GM12878 (cell line): ENCODE measurements at regions not wholly inside any gene's neighbourhood (a gene's known extent, or its start where the extent isn't known, plus 50 kb on each side); places are given as distances from the start of the nearest gene placed in this dataset.
A peak's percentile ranks its signal among the peaks of the same experiment; 100 is the strongest.
"Not testable (repeated sequence)": the region's sequence is repeated elsewhere in the genome, so short reads cannot be mapped to it uniquely, and the experiment has no call there.

Source experiments
- ATAC-seq: fragments of 200-7000 bp; cut with Tn5 transposase; 3 replicates; pipeline ENCODE4 v1.9.1; 2020; ENCODE audit warnings: mild to moderate bottlenecking, moderate library complexity
- BruUV-seq: library from RNA; stranded (reverse); fragments of 400-500 nt; replicated peaks from 2 replicates; lab custom pipeline; 2021; lab: Mats Ljungman, UMichigan
- CTCF ChIA-PET: fragments of 300-600 bp; sonication (Branson Sonifier 250); formaldehyde crosslinking; extraction: SDS; loops from one replicate; lab custom pipeline; 2021; ENCODE audit warnings: inconsistent platforms; lab: Yijun Ruan, JAX
- POLR2A ChIA-PET: fragments of 350-600 bp; formaldehyde crosslinking; extraction: SDS; loops from one replicate; lab custom pipeline; 2021; ENCODE audit warnings: inconsistent platforms; lab: Charles Lee
- RAD21 ChIA-PET: fragments of 300-600 bp; sonication (Branson Sonifier 250); formaldehyde crosslinking; loops from one replicate; lab custom pipeline; 2023; ENCODE audit warnings: antibody characterized with exemption; ENCODE audit not compliant: unreplicated experiment; lab: Charles Lee
- SMC1A ChIA-PET: fragments of 300-600 bp; sonication (Branson Sonifier 250); formaldehyde crosslinking; loops from one replicate; lab custom pipeline; 2023; ENCODE audit not compliant: unreplicated experiment, uncharacterized antibody; lab: Charles Lee
- DNase-seq: peaks from one replicate; pipeline ENCODE4 v3.0.0-alpha.2; 2011; ENCODE audit warnings: low read depth, low spot score
- FAIRE-seq: peaks from 3 replicates; lab custom pipeline; 2011; peaks lifted over from hg19 to GRCh38; lab: Jason Lieb, UNC
- H2AFZ ChIP-seq: 2 replicates; pipeline ENCODE4 v1.6.0; 2011; ENCODE audit warnings: low read depth, low read length, control low read depth; ENCODE audit not compliant: control insufficient read depth
- H3K27ac ChIP-seq: 2 replicates; pipeline ENCODE4 v1.5.1; 2011; ENCODE audit warnings: control low read depth; ENCODE audit not compliant: control insufficient read depth, insufficient read depth
- H3K27me3 ChIP-seq, 2 experiments: replicated peaks in 1 of 2; 2 replicates each; pipeline versions ENCODE4 v1.6.0 to v1.6.1; 2011; ENCODE audit warnings: low read length in 1 of 2; ENCODE audit not compliant: control insufficient read depth in 2 of 2, insufficient read depth in 2 of 2
- H3K36me3 ChIP-seq, 2 experiments: 2 replicates each; pipeline ENCODE4 v1.5.1; 2011; ENCODE audit warnings: low read length in 1 of 2; ENCODE audit not compliant: control insufficient read depth in 2 of 2, insufficient read depth in 2 of 2
- H3K4me1 ChIP-seq: 2 replicates; pipeline ENCODE4 v1.6.1; 2011; ENCODE audit warnings: mild to moderate bottlenecking, low read length, moderate library complexity, mixed read lengths; ENCODE audit not compliant: control insufficient read depth, insufficient read depth
- H3K4me2 ChIP-seq: 2 replicates; pipeline ENCODE4 v1.6.0; 2011; ENCODE audit warnings: control low read depth; ENCODE audit not compliant: control insufficient read depth, insufficient read depth
- H3K4me3 ChIP-seq: fragments of 200-600 bp; sonication (generic); 2 replicates; pipeline ENCODE4 v1.5.1; 2016
- H3K79me2 ChIP-seq: 2 replicates; pipeline ENCODE4 v1.6.0; 2011; ENCODE audit warnings: low read length; ENCODE audit not compliant: control insufficient read depth, insufficient read depth
- H3K9ac ChIP-seq: 2 replicates; pipeline ENCODE4 v1.8.0; 2011; ENCODE audit warnings: low read length, control low read depth, mixed read lengths; ENCODE audit not compliant: control insufficient read depth, insufficient read depth
- H3K9me3 ChIP-seq: replicated peaks from 3 replicates; pipeline ENCODE4 v1.5.1; 2011; ENCODE audit warnings: mild to moderate bottlenecking, low read length; ENCODE audit not compliant: control insufficient read depth, insufficient read depth
- H4K20me1 ChIP-seq: 2 replicates; pipeline ENCODE4 v1.6.0; 2011; ENCODE audit not compliant: control insufficient read depth, insufficient read depth
- CREM ChIP-seq: IDR thresholded peaks from 2 replicates; pipeline ENCODE4 v1.6.1; 2014; ENCODE audit warnings: antibody characterized with exemption, low read depth
- ETV6 ChIP-seq, 2 experiments: fragments of 450-650 bp in 1 of 2; IDR thresholded peaks in 1 of 2; conservative IDR thresholded peaks in 1 of 2; 2 replicates each; pipeline ENCODE4 v1.6.1; 2014; ENCODE audit warnings: antibody characterized with exemption in 1 of 2, borderline replicate concordance in 1 of 2, low read depth in 1 of 2, mild to moderate bottlenecking in 1 of 2, moderate library complexity in 1 of 2
- WGBS: methylation state at CpG from one replicate; pipeline ENCODE4 v1.1.6; 2016; ENCODE audit warnings: low lambda C conversion rate; ENCODE audit not compliant: insufficient replicate concordance, insufficient coverage; ENCODE audit errors: missing lambda C conversion rate; 5-methylcytosine and 5-hydroxymethylcytosine counted together
- in situ Hi-C: fragments of 300-500 bp; cut with MboI; formaldehyde crosslinking; loops from 9 replicates; pipeline ENCODE4 v1.14.3; 2018; ENCODE audit warnings: mixed read lengths
- intact Hi-C: fragments of 100-400 bp; cut with micrococcal nuclease; formaldehyde crosslinking; loops from one replicate; pipeline ENCODE4 v1.14.2; 2022; ENCODE audit not compliant: unreplicated experiment
- TF ChIP-seq, protein P1 (sequence below), 3 experiments: IDR thresholded peaks in 2 of 3; conservative IDR thresholded peaks in 1 of 3; 2 replicates each; pipeline ENCODE4 v1.5.1; 2011; ENCODE audit warnings: low read depth in 3 of 3, low read length in 3 of 3, mild to moderate bottlenecking in 3 of 3, control low read depth in 2 of 3, moderate library complexity in 2 of 3, inconsistent platforms in 1 of 3, mixed read lengths in 1 of 3; ENCODE audit not compliant: control insufficient read depth in 2 of 3, insufficient read depth in 1 of 3; ENCODE audit errors: extremely low read depth in 1 of 3

DNA sequence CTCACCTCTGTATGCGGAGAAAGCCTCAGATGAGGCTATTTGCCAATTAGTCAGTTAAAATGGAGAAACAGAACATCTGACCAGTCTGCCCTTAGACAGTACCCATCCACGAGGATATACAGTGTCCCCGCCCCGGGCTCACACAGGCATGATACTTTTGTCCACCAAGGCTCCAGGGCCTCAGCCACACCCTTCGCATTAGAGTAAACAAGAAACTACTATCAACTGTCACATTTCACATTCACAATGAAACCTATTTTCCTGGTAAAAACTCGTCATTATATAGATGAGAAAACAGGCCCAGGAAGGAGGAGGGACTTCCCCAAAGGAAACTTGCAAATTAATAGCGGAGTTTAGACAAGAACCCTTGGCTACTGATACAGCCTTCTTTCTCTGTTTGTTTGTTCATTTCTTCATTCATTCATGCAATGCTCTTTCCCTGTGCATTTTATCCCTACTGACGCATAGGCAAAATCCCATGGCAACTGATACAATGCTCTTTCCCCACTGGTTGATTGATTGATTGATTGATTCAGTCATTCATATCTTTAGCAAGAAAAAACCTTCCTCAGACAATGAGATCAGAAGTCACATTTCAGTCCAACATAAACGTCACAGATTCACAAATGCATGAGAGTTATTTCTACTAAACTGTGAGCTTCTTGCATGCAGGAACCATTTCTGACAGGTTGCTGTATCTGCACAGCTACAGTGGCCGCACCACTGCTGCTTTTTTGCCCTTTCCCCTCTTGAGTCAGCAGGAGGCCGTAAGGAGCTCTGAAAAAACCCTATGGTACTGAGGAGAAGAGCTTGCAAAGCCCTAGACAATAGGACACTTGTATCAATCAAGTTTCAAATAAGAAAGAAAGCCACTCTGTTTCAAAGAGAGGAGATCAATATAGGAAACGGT lies 777.1 kb downstream of the RNF144A start:
- H3K4me1 ChIP-seq, result 0 out of 2 replicates have a peak, but pooled peaks cover 4% of the 10 kb centered on the region
- BruUV-seq, result no TSS peak
- no peak overlapping the region for H2AFZ ChIP-seq
- CTCF ChIA-PET, result no interaction called here
- no peaks in the 10 kb centered on the region for H3K9me3 ChIP-seq
- no peak overlapping the region for H3K9ac ChIP-seq
- RAD21 ChIA-PET, result interaction anchor here (0.6 to 1.7 kb wide), 5 partner anchors 31 to 828 kb away, joined by 3 to 4 read pairs (median 3); no protein-coding TSS in a partner anchor
- H3K4me3 ChIP-seq, result no peak overlapping the region
- ATAC-seq (peak; percentile 72), DNase-seq (no peak), FAIRE-seq (no peak)
- no peaks in the 10 kb centered on the region for H3K36me3 ChIP-seq
- H3K79me2 ChIP-seq, result no peaks in the 10 kb centered on the region
- no peak overlapping the region for H3K4me2 ChIP-seq
- no peak for TF ChIP-seq CREM
- TF ChIP-seq, protein P1, sequence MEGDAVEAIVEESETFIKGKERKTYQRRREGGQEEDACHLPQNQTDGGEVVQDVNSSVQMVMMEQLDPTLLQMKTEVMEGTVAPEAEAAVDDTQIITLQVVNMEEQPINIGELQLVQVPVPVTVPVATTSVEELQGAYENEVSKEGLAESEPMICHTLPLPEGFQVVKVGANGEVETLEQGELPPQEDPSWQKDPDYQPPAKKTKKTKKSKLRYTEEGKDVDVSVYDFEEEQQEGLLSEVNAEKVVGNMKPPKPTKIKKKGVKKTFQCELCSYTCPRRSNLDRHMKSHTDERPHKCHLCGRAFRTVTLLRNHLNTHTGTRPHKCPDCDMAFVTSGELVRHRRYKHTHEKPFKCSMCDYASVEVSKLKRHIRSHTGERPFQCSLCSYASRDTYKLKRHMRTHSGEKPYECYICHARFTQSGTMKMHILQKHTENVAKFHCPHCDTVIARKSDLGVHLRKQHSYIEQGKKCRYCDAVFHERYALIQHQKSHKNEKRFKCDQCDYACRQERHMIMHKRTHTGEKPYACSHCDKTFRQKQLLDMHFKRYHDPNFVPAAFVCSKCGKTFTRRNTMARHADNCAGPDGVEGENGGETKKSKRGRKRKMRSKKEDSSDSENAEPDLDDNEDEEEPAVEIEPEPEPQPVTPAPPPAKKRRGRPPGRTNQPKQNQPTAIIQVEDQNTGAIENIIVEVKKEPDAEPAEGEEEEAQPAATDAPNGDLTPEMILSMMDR (IDR thresholded peaks at IDR 0.05 in 2 of 3, conservative IDR thresholded peaks at IDR 0.05 in 1 of 3; ENCODE audit: control insufficient read depth in 2 of 3, extremely low read depth in 1 of 3, insufficient read depth in 1 of 3, low read depth in 3 of 3, low read length in 3 of 3), result 0 out of 6 replicates have a peak, but pooled peaks of 1 of the 3 experiments have one; percentile 3
- TF ChIP-seq ETV6 (conservative IDR thresholded peaks at IDR 0.05 in 1 of 2, IDR thresholded peaks at IDR 0.05 in 1 of 2; ENCODE audit: borderline replicate concordance in 1 of 2, low read depth in 1 of 2), result 0 out of 4 replicates have a peak, but pooled peaks of 1 of the 2 experiments have one; percentile 49
- POLR2A ChIA-PET, result interaction anchor here (0.6 kb wide), 1 partner anchor 13 kb away, joined by 3 read pairs; no protein-coding TSS in a partner anchor
- no peaks in the 10 kb centered on the region for H4K20me1 ChIP-seq
- SMC1A ChIA-PET, result interaction anchor here (0.6 to 1.6 kb wide), 8 partner anchors 9 to 507 kb away, joined by 3 to 6 read pairs (median 4); no protein-coding TSS in a partner anchor
- intact Hi-C loops (no loop called here), in situ Hi-C loops (no loop called here)
- 8% methylated on average over 12 of the region's 12 CpGs for WGBS
- H3K27me3 ChIP-seq, result no peaks in the 10 kb centered on the region
- H3K27ac ChIP-seq, result no peak overlapping the region

DNA sequence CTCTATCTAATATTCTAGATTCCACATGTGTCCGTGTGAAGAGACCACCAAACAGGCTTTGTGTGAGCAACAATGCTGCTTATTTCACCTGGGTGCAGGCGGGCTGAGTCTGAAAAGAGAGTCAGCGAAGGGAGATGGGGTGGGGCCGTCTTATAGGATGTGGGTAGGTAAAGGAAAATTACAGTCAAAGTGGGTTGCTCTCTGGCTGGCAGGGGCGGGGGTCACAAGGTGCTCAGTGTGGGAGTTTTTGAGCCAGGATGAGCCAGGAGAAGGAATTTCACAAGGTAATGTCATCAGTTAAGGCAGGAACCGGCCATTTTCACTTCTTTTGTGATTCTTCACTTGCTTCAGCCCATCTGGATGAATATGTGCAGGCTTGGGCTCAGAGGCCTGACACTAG lies 779.3 kb downstream of the RNF144A start:
- SMC1A ChIA-PET, H2AFZ ChIP-seq, H3K4me2 ChIP-seq, RAD21 ChIA-PET, BruUV-seq, CTCF ChIA-PET, in situ Hi-C loops, H3K4me1 ChIP-seq, H3K4me3 ChIP-seq, intact Hi-C loops, H3K79me2 ChIP-seq, POLR2A ChIA-PET, H3K9me3 ChIP-seq, DNase-seq, H3K27ac ChIP-seq, H3K27me3 ChIP-seq, FAIRE-seq, H3K9ac ChIP-seq, H3K36me3 ChIP-seq, H4K20me1 ChIP-seq, ATAC-seq: not testable (repeated sequence)
- 26% methylated on average over 6 of the region's 6 CpGs for WGBS
